Neural crest cell (in vitro differentiated cells): ENCODE measurements at regions not wholly inside any gene's neighbourhood (a gene's known extent, or its start where the extent isn't known, plus 50 kb on each side); places are given as distances from the start of the nearest gene placed in this dataset.

Experiments used
- DNase-seq: peaks from one replicate; pipeline ENCODE4 v3.0.0; 2021; ENCODE audit warnings: low read depth, mixed read lengths, low spot score
- H3K27ac Mint-ChIP-seq: one replicate; pipeline ENCODE4 v1.8.0; 2021; ENCODE audit warnings: mild to moderate bottlenecking, mixed read lengths; ENCODE audit not compliant: unreplicated experiment
- H3K27me3 Mint-ChIP-seq: 2 replicates; pipeline ENCODE4 v1.8.0; 2021; ENCODE audit warnings: low read depth, mild to moderate bottlenecking, mixed read lengths
- H3K36me3 Mint-ChIP-seq: 2 replicates; pipeline ENCODE4 v1.8.0; 2021; ENCODE audit warnings: low read depth, mild to moderate bottlenecking, mixed read lengths
- H3K4me1 Mint-ChIP-seq: 2 replicates; pipeline ENCODE4 v1.8.0; 2021; ENCODE audit warnings: mixed read lengths
- H3K4me3 Mint-ChIP-seq: one replicate; pipeline ENCODE4 v1.8.0; 2021; ENCODE audit warnings: mild to moderate bottlenecking, mixed read lengths
- H3K9me3 Mint-ChIP-seq: 2 replicates; pipeline ENCODE4 v1.8.0; 2021; ENCODE audit warnings: mixed read lengths
- CTCF ChIP-seq: fragments of 200-600 bp; sonication (generic); conservative IDR thresholded peaks from 2 replicates; pipeline ENCODE4 v1.5.0; 2021; ENCODE audit warnings: antibody characterized with exemption, mild to moderate bottlenecking

GRCh38 chr21:24850121-24850520, 757.2 kb downstream of the MRPL39 start:
- TF ChIP-seq CTCF = no peak

GRCh38 chr21:24844671-24845070, 762.6 kb downstream of the MRPL39 start:
- no peak overlapping the region for H3K4me3 Mint-ChIP-seq

More at GRCh38 chr21:24850121-24850520, 757.2 kb downstream of the MRPL39 start:
- Mint-ChIP-seq H3K27me3 (no peaks in the 10 kb centered on the region), H3K27ac (no peak overlapping the region), H3K9me3 (peaks cover 15% of the 10 kb centered on the region), H3K4me3 (no peak overlapping the region), H3K4me1 (no peaks in the 10 kb centered on the region), H3K36me3 (no peaks in the 10 kb centered on the region)
- no peak for DNase-seq

DNA sequence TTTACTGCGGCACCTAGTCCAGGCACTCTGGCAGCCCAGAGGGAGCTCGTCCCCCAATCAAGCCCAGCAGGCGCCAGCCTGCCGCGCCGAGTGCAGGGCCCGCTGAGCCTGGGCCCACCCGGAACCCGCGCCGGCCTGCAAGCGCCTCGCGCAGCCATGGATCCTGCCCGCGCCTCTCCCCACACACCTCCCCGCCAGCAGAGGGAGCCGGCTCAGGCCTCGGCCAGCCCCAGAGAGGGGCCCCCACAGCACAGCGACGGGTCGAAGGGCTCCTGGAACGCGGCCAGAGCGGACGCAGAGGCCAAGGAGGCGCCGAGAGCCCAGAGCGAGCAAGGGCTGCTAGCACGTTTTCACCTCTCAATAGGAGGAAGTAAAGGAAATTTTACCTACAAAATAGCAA, 767.0 kb downstream of the MRPL39 start:
- TF ChIP-seq CTCF = no peak
- Mint-ChIP-seq H3K27ac (no peak overlapping the region), H3K4me1 (no peaks in the 10 kb centered on the region), H3K36me3 (peaks cover 2% of the 10 kb centered on the region), H3K4me3 (no peak overlapping the region), H3K9me3 (peaks cover 7% of the 10 kb centered on the region), H3K27me3 (no peaks in the 10 kb centered on the region)
- no peak for DNase-seq

More at GRCh38 chr21:24844671-24845070, 762.6 kb downstream of the MRPL39 start:
- no peaks in the 10 kb centered on the region for H3K4me1 Mint-ChIP-seq
- no peak for TF ChIP-seq CTCF
- no peaks in the 10 kb centered on the region for H3K27me3 Mint-ChIP-seq
- peaks cover 4% of the 10 kb centered on the region for H3K9me3 Mint-ChIP-seq
- H3K36me3 Mint-ChIP-seq = no peaks in the 10 kb centered on the region
- DNase-seq = no peak
- no peak overlapping the region for H3K27ac Mint-ChIP-seq

DNA sequence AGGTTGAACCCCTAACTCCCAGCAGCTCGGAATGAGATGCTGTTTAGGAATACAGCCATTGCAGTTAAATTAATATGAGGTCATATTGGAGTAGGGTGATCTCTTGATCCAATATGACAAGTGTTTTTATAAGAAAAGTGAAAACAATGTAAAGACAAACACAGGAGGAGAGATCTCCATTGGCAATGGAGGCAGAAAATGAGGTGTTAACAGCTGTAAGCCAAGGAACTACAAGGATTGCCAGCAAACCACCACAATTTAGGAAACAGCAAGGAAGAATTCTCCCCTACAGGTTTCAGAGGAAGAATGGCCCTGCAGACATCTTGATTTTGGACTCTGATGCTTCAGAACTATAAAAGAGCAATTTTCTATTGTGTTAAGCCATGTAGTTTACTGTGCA, 774.3 kb downstream of the MRPL39 start:
- DNase-seq = no peak
- no peaks in the 10 kb centered on the region for H3K4me1 Mint-ChIP-seq

DNA sequence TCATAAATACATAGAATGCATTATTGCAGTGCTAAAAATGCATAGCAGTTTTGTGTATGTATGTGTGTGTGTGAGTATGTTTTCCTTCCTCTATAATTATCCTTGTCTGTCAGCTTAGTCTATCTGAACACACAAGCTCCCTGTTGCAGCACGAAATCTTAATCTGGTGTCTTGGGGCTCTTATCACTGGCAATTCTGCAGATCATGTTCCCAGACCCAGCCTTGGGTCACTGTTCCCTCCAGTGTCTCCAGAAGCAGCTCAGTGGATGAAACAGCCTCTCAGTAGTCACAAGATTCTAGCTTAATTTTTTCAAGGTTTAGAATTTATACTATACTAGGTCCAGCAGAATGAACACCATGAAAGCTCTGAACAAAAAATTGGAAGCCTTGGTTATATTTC, 777.9 kb downstream of the MRPL39 start:
- Mint-ChIP-seq H3K9me3 (no peaks in the 10 kb centered on the region), H3K27ac (no peak overlapping the region), H3K36me3 (no peaks in the 10 kb centered on the region), H3K4me1 (no peaks in the 10 kb centered on the region), H3K27me3 (no peaks in the 10 kb centered on the region), H3K4me3 (no peak overlapping the region)
- TF ChIP-seq CTCF = no peak
- no peak for DNase-seq

More for the DNA sequence above, 774.3 kb downstream of the MRPL39 start:
- TF ChIP-seq CTCF = no peak
- Mint-ChIP-seq H3K36me3 (no peaks in the 10 kb centered on the region), H3K4me3 (no peak overlapping the region), H3K9me3 (peaks cover 6% of the 10 kb centered on the region), H3K27me3 (no peaks in the 10 kb centered on the region), H3K27ac (no peak overlapping the region)

DNA sequence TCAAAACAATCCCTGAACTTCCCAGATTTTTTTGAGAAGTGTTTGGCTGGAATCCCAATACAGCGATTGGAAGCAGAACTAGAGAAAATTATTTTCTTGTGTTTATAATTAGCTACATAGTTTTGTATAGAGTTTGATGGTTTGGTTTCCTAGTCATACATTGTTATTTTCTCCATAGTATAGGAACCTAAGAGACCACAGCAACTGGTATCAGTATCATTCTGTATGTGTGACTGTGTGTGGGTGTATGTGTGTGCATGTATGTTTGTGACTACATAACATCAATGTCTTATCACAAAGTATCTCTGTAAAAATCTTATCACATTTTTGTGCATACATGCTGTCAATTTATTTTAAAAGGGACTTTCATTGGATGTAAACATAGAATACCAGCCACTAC, 780.5 kb downstream of the MRPL39 start:
- no peaks in the 10 kb centered on the region for H3K4me1 Mint-ChIP-seq
- DNase-seq = no peak
- no peak for TF ChIP-seq CTCF
- no peaks in the 10 kb centered on the region for H3K9me3 Mint-ChIP-seq
- no peak overlapping the region for H3K27ac Mint-ChIP-seq
- no peaks in the 10 kb centered on the region for H3K27me3 Mint-ChIP-seq
- no peaks in the 10 kb centered on the region for H3K36me3 Mint-ChIP-seq
- no peak overlapping the region for H3K4me3 Mint-ChIP-seq
